Uterus (tissue), 2 donors: ENCODE measurements at regions not wholly inside any gene's neighbourhood (a gene's known extent, or its start where the extent isn't known, plus 50 kb on each side); places are given as distances from the start of the nearest gene placed in this dataset.

Source experiments
- CTCF ChIP-seq, 4 experiments: fragments of 200-600 bp in 2 of 4; fragments of 450-650 bp in 2 of 4; sonication (generic) in 2 of 4; IDR thresholded peaks; one replicate each; pipeline ENCODE4 v1.5.1; 2016 to 2019; ENCODE audit warnings: antibody characterized with exemption in 4 of 4, mild to moderate bottlenecking in 2 of 4, moderate library complexity in 1 of 4
- POLR2A ChIP-seq, 2 donors: fragments of 450-650 bp; IDR thresholded peaks; one replicate each; pipeline ENCODE4 v1.6.1; 2016; ENCODE audit warnings: antibody characterized with exemption in 2 of 2, mild to moderate bottlenecking in 1 of 2, moderate library complexity in 1 of 2

DNA sequence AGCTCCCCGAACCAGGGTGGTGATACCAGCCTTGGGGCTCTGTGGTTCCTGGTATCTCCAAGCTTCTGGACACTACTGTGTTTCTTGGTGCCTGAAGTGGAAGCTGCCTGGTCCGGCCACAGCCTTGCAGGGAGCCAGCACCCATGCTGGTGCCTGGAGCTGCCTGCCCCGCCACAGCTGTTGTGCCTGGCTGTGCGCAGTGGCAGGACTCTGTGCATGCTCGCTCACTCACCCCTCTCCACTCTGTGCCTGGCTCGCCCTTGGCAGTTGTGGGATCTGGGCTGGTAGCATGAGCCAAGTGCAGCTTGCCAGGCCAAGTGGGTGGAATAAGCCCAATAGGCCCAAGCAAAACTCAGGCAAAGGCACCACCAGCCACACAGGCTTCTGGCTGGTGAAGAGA is 1225.3 kb downstream of the SLITRK5 start:
- no peak for TF ChIP-seq CTCF (IDR thresholded peaks at IDR 0.05)
- TF ChIP-seq POLR2A (IDR thresholded peaks at IDR 0.05), result no peak
